ENCODE measurements at regions not wholly inside any gene's neighbourhood (a gene's known extent, or its start where the extent isn't known, plus 50 kb on each side); places are given as distances from the start of the nearest gene placed in this dataset.

DNA sequence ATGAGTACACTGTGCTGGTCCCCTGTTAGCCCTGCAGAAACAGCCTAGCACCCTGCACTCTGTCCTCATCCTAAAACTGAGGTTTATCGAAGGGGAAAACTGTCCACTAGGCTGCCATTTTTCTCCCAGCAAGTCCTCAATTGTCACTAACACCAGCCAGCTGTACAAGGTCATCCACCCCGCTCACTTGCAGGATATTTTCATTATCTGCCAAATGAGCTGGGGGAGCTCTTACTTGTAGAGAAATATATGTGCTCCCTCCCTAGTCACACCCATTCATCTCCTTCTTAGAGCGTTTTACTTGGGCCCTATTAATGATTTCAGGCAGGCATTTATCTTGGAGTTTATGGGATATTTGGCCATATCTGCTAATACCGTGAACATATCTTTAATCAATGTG is 413.5 kb upstream of the NFE2L3 start:
- Histone ChIP-seq H4K20me1 (ENCODE audit: insufficient read depth) (no peaks in the 10 kb centered on the region), H3K9me2 (ENCODE audit: insufficient read depth) (no peaks in the 10 kb centered on the region), H3K79me2 (ENCODE audit: insufficient read depth, low read length) (no peaks in the 10 kb centered on the region), H2AFZ (ENCODE audit: low read depth, low read length, poor library complexity, severe bottlenecking) (no peak overlapping the region), H3K36me3 (ENCODE audit: control insufficient read depth in 1 of 2, insufficient read depth in 2 of 2, low read length in 2 of 2) (no peaks in the 10 kb centered on the region), H3K4me2 (ENCODE audit: low read length) (no peak overlapping the region), H3K9me3 (ENCODE audit: control insufficient read depth in 1 of 2, insufficient read depth in 1 of 2, low read depth in 1 of 2, low read length in 2 of 2) (no peaks in the 10 kb centered on the region), H3K4me3 (replicated peaks in 1 of 2; ENCODE audit: low read depth in 1 of 2, low read length in 2 of 2) (no peak overlapping the region), H3K27me3 (ENCODE audit: insufficient read depth, low read length) (peaks cover 37% of the 10 kb centered on the region), H3K27ac (ENCODE audit: low read depth, low read length) (no peak overlapping the region), H3K9ac (ENCODE audit: low read length) (no peak overlapping the region), H3K4me1 (ENCODE audit: control insufficient read depth in 1 of 2, insufficient read depth in 2 of 2, low read length in 2 of 2) (no peaks in the 10 kb centered on the region)
- DNase-seq (ENCODE audit: low read depth, low spot score) (no peak), ATAC-seq (no peak)
- TF ChIP-seq EZH2 (IDR thresholded peaks at IDR 0.05) (no peak), SRF (IDR thresholded peaks at IDR 0.05; ENCODE audit: low read depth) (no peak), JUND (IDR thresholded peaks at IDR 0.05) (no peak), POLR2AphosphoS5 (IDR thresholded peaks at IDR 0.05; ENCODE audit: low read depth, low read length) (no peak), RAD21 (IDR thresholded peaks at IDR 0.05; ENCODE audit: low read depth) (no peak)
- ChIA-PET CTCF (no interaction called here), POLR2A (no interaction called here), RAD21 (ENCODE audit: low non-redundant PET in 1 of 2, low total read pairs in 2 of 2, uncharacterized antibody in 2 of 2, unreplicated experiment in 2 of 2) (no interaction called here)
- intact Hi-C loops (cut with micrococcal nuclease): no loop called here
- no TSS peak for BruUV-seq (replicated peaks)

DNA sequence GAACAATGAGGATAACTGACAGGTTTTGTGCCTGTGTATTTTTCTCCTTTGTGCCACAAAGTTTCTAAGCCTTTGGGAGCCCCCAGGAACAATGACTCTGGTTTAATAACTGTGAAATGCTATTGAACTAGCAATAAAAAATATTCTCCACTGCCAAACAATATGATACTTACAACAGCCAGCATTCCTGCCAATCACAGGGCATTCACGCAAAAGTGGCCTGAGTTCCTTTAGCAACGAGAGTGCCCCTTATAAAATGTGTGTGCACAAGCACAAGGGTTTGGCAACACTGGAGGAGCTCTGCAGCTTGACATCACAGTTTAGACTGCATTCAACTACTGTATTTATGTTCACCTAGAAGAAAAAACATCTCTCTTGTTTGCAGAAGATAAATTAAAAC is 412.9 kb upstream of the NFE2L3 start:
- no peak overlapping the region for H2AFZ ChIP-seq (ENCODE audit: low read depth, low read length, poor library complexity, severe bottlenecking)
- intact Hi-C loops (cut with micrococcal nuclease): no loop called here
- ChIA-PET CTCF (no interaction called here), RAD21 (ENCODE audit: low non-redundant PET in 1 of 2, low total read pairs in 2 of 2, uncharacterized antibody in 2 of 2, unreplicated experiment in 2 of 2) (no interaction called here), POLR2A (no interaction called here)
- TF ChIP-seq CEBPB (IDR thresholded peaks at IDR 0.05; ENCODE audit: low read depth) (no peak), ZNF274 (IDR thresholded peaks at IDR 0.05; ENCODE audit: low read depth, low read length) (no peak), FOSL1 (IDR thresholded peaks at IDR 0.05; ENCODE audit: low read depth) (no peak), ELF1 (IDR thresholded peaks at IDR 0.05; ENCODE audit: borderline replicate concordance, low read depth) (no peak), POLR2AphosphoS5 (IDR thresholded peaks at IDR 0.05; ENCODE audit: low read depth, low read length) (no peak), EZH2phosphoT487 (IDR thresholded peaks at IDR 0.05; ENCODE audit: borderline replicate concordance) (no peak), POLR2A (IDR thresholded peaks at IDR 0.05; ENCODE audit: borderline replicate concordance, extremely low read depth, insufficient read depth, insufficient read length) (no peak)
- TF ChIP-seq, protein P1, sequence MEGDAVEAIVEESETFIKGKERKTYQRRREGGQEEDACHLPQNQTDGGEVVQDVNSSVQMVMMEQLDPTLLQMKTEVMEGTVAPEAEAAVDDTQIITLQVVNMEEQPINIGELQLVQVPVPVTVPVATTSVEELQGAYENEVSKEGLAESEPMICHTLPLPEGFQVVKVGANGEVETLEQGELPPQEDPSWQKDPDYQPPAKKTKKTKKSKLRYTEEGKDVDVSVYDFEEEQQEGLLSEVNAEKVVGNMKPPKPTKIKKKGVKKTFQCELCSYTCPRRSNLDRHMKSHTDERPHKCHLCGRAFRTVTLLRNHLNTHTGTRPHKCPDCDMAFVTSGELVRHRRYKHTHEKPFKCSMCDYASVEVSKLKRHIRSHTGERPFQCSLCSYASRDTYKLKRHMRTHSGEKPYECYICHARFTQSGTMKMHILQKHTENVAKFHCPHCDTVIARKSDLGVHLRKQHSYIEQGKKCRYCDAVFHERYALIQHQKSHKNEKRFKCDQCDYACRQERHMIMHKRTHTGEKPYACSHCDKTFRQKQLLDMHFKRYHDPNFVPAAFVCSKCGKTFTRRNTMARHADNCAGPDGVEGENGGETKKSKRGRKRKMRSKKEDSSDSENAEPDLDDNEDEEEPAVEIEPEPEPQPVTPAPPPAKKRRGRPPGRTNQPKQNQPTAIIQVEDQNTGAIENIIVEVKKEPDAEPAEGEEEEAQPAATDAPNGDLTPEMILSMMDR (IDR thresholded peaks at IDR 0.05 in 2 of 3, conservative IDR thresholded peaks at IDR 0.05 in 1 of 3; ENCODE audit: borderline replicate concordance in 1 of 3, insufficient read depth in 1 of 3, low read depth in 2 of 3, low read length in 2 of 3): no peak
- TF ChIP-seq, protein P2, sequence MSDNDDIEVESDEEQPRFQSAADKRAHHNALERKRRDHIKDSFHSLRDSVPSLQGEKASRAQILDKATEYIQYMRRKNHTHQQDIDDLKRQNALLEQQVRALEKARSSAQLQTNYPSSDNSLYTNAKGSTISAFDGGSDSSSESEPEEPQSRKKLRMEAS (IDR thresholded peaks at IDR 0.05): no peak
- no peak overlapping the region for H3K9ac ChIP-seq (ENCODE audit: low read length)
- H3K27me3 ChIP-seq (ENCODE audit: insufficient read depth, low read length): peaks cover 31% of the 10 kb centered on the region
- no peak overlapping the region for H3K4me3 ChIP-seq (replicated peaks in 1 of 2; ENCODE audit: low read depth in 1 of 2, low read length in 2 of 2)
- no peaks in the 10 kb centered on the region for H3K9me2 ChIP-seq (ENCODE audit: insufficient read depth)
- no peaks in the 10 kb centered on the region for H4K20me1 ChIP-seq (ENCODE audit: insufficient read depth)
- no peaks in the 10 kb centered on the region for H3K36me3 ChIP-seq (ENCODE audit: control insufficient read depth in 1 of 2, insufficient read depth in 2 of 2, low read length in 2 of 2)
- H3K9me3 ChIP-seq (ENCODE audit: control insufficient read depth in 1 of 2, insufficient read depth in 1 of 2, low read depth in 1 of 2, low read length in 2 of 2): no peaks in the 10 kb centered on the region
- DNase-seq (ENCODE audit: low read depth, low spot score): no peak
- no peaks in the 10 kb centered on the region for H3K4me1 ChIP-seq (ENCODE audit: control insufficient read depth in 1 of 2, insufficient read depth in 2 of 2, low read length in 2 of 2)
- ATAC-seq: no peak
- no peak overlapping the region for H3K4me2 ChIP-seq (ENCODE audit: low read length)
- no TSS peak for BruUV-seq (replicated peaks)
- no peak overlapping the region for H3K27ac ChIP-seq (ENCODE audit: low read depth, low read length)
- H3K79me2 ChIP-seq (ENCODE audit: insufficient read depth, low read length): no peaks in the 10 kb centered on the region

Data from HCT116 (cell line).